CD4-positive, alpha-beta T cell treated with Interleukin-4 for 1 hour (primary cell): ENCODE measurements at regions not wholly inside any gene's neighbourhood (a gene's known extent, or its start where the extent isn't known, plus 50 kb on each side); places are given as distances from the start of the nearest gene placed in this dataset.
"Not testable (repeated sequence)": the region's sequence is repeated elsewhere in the genome, so short reads cannot be mapped to it uniquely, and the experiment has no call there.

ENCODE experiments used
- DNase-seq, 2 donors: peaks; one replicate each; pipeline ENCODE4 v3.0.0-alpha.2; 2020 to 2022

- peak in 1 of 2 donors; percentile 43 for DNase-seq
Observed at GRCh38 chr5:21482983-21483650, 1370.0 kb downstream of the CDH12 start.

- DNase-seq: peak in 1 of 2 donors; percentile 25
Observed at GRCh38 chr5:21482522-21482921, 1370.6 kb downstream of the CDH12 start.

- peak in 1 of 2 donors; percentile 32 for DNase-seq
Observed at GRCh38 chr5:21481320-21482270, 1371.5 kb downstream of the CDH12 start.

- DNase-seq: not testable (repeated sequence)
Observed at GRCh38 chr5:21480054-21480453, 1373.1 kb downstream of the CDH12 start.

GRCh38 chr5:21473981-21474380, 1379.2 kb downstream of the CDH12 start:
- not testable (repeated sequence) for DNase-seq

GRCh38 chr5:21473436-21473835, 1379.7 kb downstream of the CDH12 start:
- DNase-seq: not testable (repeated sequence)

GRCh38 chr5:21471691-21472090, 1381.5 kb downstream of the CDH12 start:
- DNase-seq: not testable (repeated sequence)

- DNase-seq: not testable (repeated sequence)
Observed at GRCh38 chr5:21469523-21470101, 1383.5 kb downstream of the CDH12 start.

GRCh38 chr5:21467544-21467943, 1385.6 kb downstream of the CDH12 start:
- DNase-seq: not testable (repeated sequence)

- not testable (repeated sequence) for DNase-seq
Observed at GRCh38 chr5:21459744-21460073, 1393.4 kb downstream of the CDH12 start.

GRCh38 chr5:21452449-21452848, 1400.7 kb downstream of the CDH12 start:
- no peak for DNase-seq

GRCh38 chr5:21432646-21433045, 1420.5 kb downstream of the CDH12 start:
- no peak for DNase-seq

GRCh38 chr5:21424907-21425306, 1428.2 kb downstream of the CDH12 start:
- DNase-seq: no peak

- DNase-seq: no peak
Observed at GRCh38 chr5:21419383-21419782, 1431.4 kb upstream of the CDH18 start.

- not testable (repeated sequence) for DNase-seq
Observed at GRCh38 chr5:21402089-21402488, 1414.1 kb upstream of the CDH18 start.

GRCh38 chr5:21398511-21398910, 1410.5 kb upstream of the CDH18 start:
- no peak for DNase-seq

- no peak for DNase-seq
Observed at GRCh38 chr5:21397693-21398092, 1409.7 kb upstream of the CDH18 start.

GRCh38 chr5:21391506-21391905, 1403.5 kb upstream of the CDH18 start:
- no peak for DNase-seq

- DNase-seq: not testable (repeated sequence)
Observed at GRCh38 chr5:21360754-21361153, 1372.8 kb upstream of the CDH18 start.

- peak; percentile 14 to 32 for DNase-seq
Observed at GRCh38 chr5:21341948-21342261, 1353.9 kb upstream of the CDH18 start.

- DNase-seq: not testable (repeated sequence)
Observed at GRCh38 chr5:21341203-21341947, 1353.4 kb upstream of the CDH18 start.

GRCh38 chr5:21340233-21340632, 1352.2 kb upstream of the CDH18 start:
- DNase-seq: not testable (repeated sequence)

GRCh38 chr5:21336478-21336877, 1348.5 kb upstream of the CDH18 start:
- not testable (repeated sequence) for DNase-seq
